ENCODE measurements at regions not wholly inside any gene's neighbourhood (a gene's known extent, or its start where the extent isn't known, plus 50 kb on each side); places are given as distances from the start of the nearest gene placed in this dataset.

DNA sequence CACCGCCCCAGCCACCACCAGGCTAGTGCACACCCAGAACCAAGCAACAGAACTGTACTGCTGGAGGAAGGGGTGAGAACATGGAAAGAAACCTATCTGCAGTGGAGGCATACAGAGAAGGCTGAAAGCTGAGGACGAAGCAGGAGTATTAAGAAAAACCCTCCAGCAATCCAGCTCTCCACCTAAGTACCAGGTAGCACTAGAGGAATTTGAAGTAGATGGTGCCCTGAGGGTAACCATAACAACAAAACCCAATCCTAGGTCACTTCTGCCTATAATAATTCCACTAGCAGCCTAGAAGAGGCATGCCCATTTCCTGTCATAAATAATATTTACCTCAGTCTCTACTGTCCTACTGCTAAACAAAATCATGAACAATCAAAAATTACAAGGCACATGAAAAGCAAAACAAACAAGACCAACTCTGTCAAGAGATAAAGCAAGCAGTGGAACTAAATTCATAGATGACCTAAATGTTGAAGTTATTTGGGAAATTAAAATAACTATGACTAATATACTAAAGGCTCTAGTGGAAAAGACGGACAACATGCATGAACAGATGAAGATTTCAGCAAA lies 51.1 kb downstream of the HYCC1 start:
- no peak overlapping the region for H3K4me3 ChIP-seq (ENCODE audit: low read depth, low read length)
- TF ChIP-seq CTCF (IDR thresholded peaks at IDR 0.05; ENCODE audit: low read depth, low read length, missing control alignments), result no peak
- no peak for DNase-seq (ENCODE audit: low read depth)
- in situ Hi-C loops (cut with HindIII; ENCODE audit: low sequenced_read_pairs), result no loop called here

- no peak for TF ChIP-seq CTCF (IDR thresholded peaks at IDR 0.05; ENCODE audit: low read depth, low read length, missing control alignments)
- no peak for DNase-seq (ENCODE audit: low read depth)
- in situ Hi-C loops (cut with HindIII; ENCODE audit: low sequenced_read_pairs), result no loop called here
- H3K4me3 ChIP-seq (ENCODE audit: low read depth, low read length), result no peak overlapping the region
Measured at GRCh38 chr7:22958742-22959141, 55.2 kb downstream of the HYCC1 start.

GRCh38 chr7:22954251-22954650 lies 59.7 kb downstream of the HYCC1 start:
- DNase-seq (ENCODE audit: low read depth), result no peak
- no peak overlapping the region for H3K4me3 ChIP-seq (ENCODE audit: low read depth, low read length)
- no peak for TF ChIP-seq CTCF (IDR thresholded peaks at IDR 0.05; ENCODE audit: low read depth, low read length, missing control alignments)
- in situ Hi-C loops (cut with HindIII; ENCODE audit: low sequenced_read_pairs), result no loop called here

GRCh38 chr7:22952306-22953015 lies 61.5 kb downstream of the HYCC1 start:
- in situ Hi-C loops (cut with HindIII; ENCODE audit: low sequenced_read_pairs), result no loop called here
- no peak for DNase-seq (ENCODE audit: low read depth)
- H3K4me3 ChIP-seq (ENCODE audit: low read depth, low read length), result no peak overlapping the region
- no peak for TF ChIP-seq CTCF (IDR thresholded peaks at IDR 0.05; ENCODE audit: low read depth, low read length, missing control alignments)

GRCh38 chr7:22949944-22950343 lies 64.0 kb downstream of the HYCC1 start:
- DNase-seq (ENCODE audit: low read depth), result no peak
- in situ Hi-C loops (cut with HindIII; ENCODE audit: low sequenced_read_pairs), result no loop called here
- H3K4me3 ChIP-seq (ENCODE audit: low read depth, low read length), result no peak overlapping the region
- no peak for TF ChIP-seq CTCF (IDR thresholded peaks at IDR 0.05; ENCODE audit: low read depth, low read length, missing control alignments)

DNA sequence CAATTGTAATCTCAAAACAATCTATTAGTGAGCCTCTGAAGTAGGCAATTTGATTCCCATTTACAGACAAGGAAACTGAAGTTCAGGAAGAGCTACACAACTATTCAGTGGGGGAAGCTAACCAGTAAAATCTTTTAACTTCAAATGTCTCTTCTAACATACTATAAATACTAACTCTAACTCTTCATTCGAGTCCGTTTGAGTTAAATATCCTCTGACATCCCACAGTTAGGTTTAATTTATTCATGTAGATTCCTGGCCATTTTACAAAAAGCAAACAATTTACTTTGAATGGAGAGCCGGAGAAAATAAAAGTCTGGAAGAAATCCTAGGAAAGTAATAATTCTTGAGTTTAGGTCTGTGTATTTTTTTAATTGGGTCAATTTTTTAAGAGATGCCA lies 64.7 kb downstream of the HYCC1 start:
- TF ChIP-seq CTCF (IDR thresholded peaks at IDR 0.05; ENCODE audit: low read depth, low read length, missing control alignments), result no peak
- no peak overlapping the region for H3K4me3 ChIP-seq (ENCODE audit: low read depth, low read length)
- in situ Hi-C loops (cut with HindIII; ENCODE audit: low sequenced_read_pairs), result no loop called here
- no peak for DNase-seq (ENCODE audit: low read depth)

All from astrocyte of the cerebellum (primary cell).